H1 (cell line): ENCODE measurements at regions not wholly inside any gene's neighbourhood (a gene's known extent, or its start where the extent isn't known, plus 50 kb on each side); places are given as distances from the start of the nearest gene placed in this dataset.

Source experiments
- CTCF ChIA-PET: fragments of 300-600 bp; sonication (Branson Sonifier 250); formaldehyde crosslinking; loops from one replicate; lab custom pipeline; 2021; ENCODE audit not compliant: partially characterized antibody; lab: Charles Lee
- POLR2A ChIA-PET: fragments of 300-600 bp; sonication (Branson Sonifier 250); formaldehyde crosslinking; loops from one replicate; lab custom pipeline; 2021; ENCODE audit warnings: inconsistent platforms; ENCODE audit not compliant: partially characterized antibody; lab: Charles Lee
- DNase-seq, 2 experiments: peaks; one replicate each; pipeline versions ENCODE4 v3.0.0 to v3.0.0-alpha.2; 2010 to 2022; ENCODE audit warnings: low spot score in 2 of 2, low read depth in 1 of 2, mixed read lengths in 1 of 2
- FAIRE-seq: peaks from 2 replicates; lab custom pipeline; 2011; peaks lifted over from hg19 to GRCh38; lab: Jason Lieb, UNC
- H2AFZ ChIP-seq: 2 replicates; pipeline ENCODE4 v1.8.1; 2012; ENCODE audit warnings: low read length, inconsistent platforms
- H2AK5ac ChIP-seq: 2 replicates; pipeline ENCODE4 v1.6.1; 2013; ENCODE audit warnings: low read depth, low read length
- H2BK120ac ChIP-seq: replicated peaks from 2 replicates; pipeline ENCODE3; 2013; ENCODE audit warnings: low read depth, low read length, inconsistent platforms
- H2BK12ac ChIP-seq: 2 replicates; pipeline ENCODE4 v1.6.1; 2013; ENCODE audit warnings: low read depth, low read length
- H2BK15ac ChIP-seq: 2 replicates; pipeline ENCODE4 v1.6.1; 2013; ENCODE audit warnings: low read length
- H2BK20ac ChIP-seq: 2 replicates; pipeline ENCODE4 v1.6.1; 2013; ENCODE audit warnings: low read length
- H2BK5ac ChIP-seq: 2 replicates; pipeline ENCODE4 v1.6.1; 2013; ENCODE audit warnings: low read depth, low read length
- H3K14ac ChIP-seq: 2 replicates; pipeline ENCODE4 v1.6.1; 2013; ENCODE audit warnings: inconsistent platforms; ENCODE audit not compliant: insufficient read length
- H3K18ac ChIP-seq: 2 replicates; pipeline ENCODE4 v1.6.1; 2013; ENCODE audit warnings: low read length; ENCODE audit errors: extremely low read depth
- H3K23ac ChIP-seq: 2 replicates; pipeline ENCODE4 v1.6.1; 2013; ENCODE audit warnings: inconsistent platforms; ENCODE audit not compliant: insufficient read length
- H3K23me2 ChIP-seq: 2 replicates; pipeline ENCODE4 v1.6.1; 2013; ENCODE audit warnings: low read depth, low read length
- H3K27ac ChIP-seq: 2 replicates; pipeline ENCODE4 v1.6.1; 2011; ENCODE audit warnings: low read depth, low read length, inconsistent platforms
- H3K27me3 ChIP-seq, 4 experiments: replicated peaks in 1 of 4; 1 replicate in 1 of 4; 2 replicates in 3 of 4; pipeline versions ENCODE4 v1.6.1 to v1.8.1; 2011 to 2013; ENCODE audit warnings: low read length in 3 of 4, mild to moderate bottlenecking in 3 of 4, inconsistent platforms in 2 of 4, mixed read lengths in 2 of 4, moderate library complexity in 1 of 4; ENCODE audit not compliant: control insufficient read depth in 3 of 4, insufficient read depth in 3 of 4; ENCODE audit errors: extremely low read depth in 1 of 4
- H3K36me3 ChIP-seq, 4 experiments: 2 replicates each; pipeline versions ENCODE4 v1.6.1 to v1.8.1; 2011 to 2013; ENCODE audit warnings: mild to moderate bottlenecking in 4 of 4, low read length in 3 of 4, moderate library complexity in 2 of 4, control low read depth in 1 of 4, inconsistent platforms in 1 of 4; ENCODE audit not compliant: insufficient read depth in 4 of 4, control insufficient read depth in 2 of 4
- H3K4ac ChIP-seq: replicated peaks from 2 replicates; pipeline ENCODE3; 2013; ENCODE audit warnings: low read length, low read depth, mixed read lengths, inconsistent platforms; ENCODE audit not compliant: insufficient read length
- H3K4me1 ChIP-seq, 4 experiments: replicated peaks in 1 of 4; 1 replicate in 1 of 4; 2 replicates in 3 of 4; pipeline versions ENCODE4 v1.6.1 to v1.8.1; 2011 to 2013; ENCODE audit warnings: low read length in 3 of 4, inconsistent platforms in 2 of 4, mixed read lengths in 1 of 4; ENCODE audit not compliant: insufficient read depth in 4 of 4, control insufficient read depth in 3 of 4
- H3K4me2 ChIP-seq, 2 experiments: 2 replicates each; pipeline versions ENCODE4 v1.6.1 to v1.8.1; 2011 to 2013; ENCODE audit warnings: low read depth in 2 of 2, low read length in 2 of 2, control low read depth in 1 of 2, inconsistent platforms in 1 of 2, mild to moderate bottlenecking in 1 of 2; ENCODE audit not compliant: insufficient read depth in 1 of 2
- H3K4me3 ChIP-seq, 4 experiments: fragments of 200-600, 300-600 bp in 1 of 4; sonication (generic), shearing (Covaris generic), sonication (Bioruptor Twin) in 1 of 4; 2 replicates each; pipeline versions ENCODE4 v1.5.1 to v1.8.1; 2011 to 2016; ENCODE audit warnings: low read length in 4 of 4, low read depth in 3 of 4, control low read depth in 2 of 4, inconsistent platforms in 2 of 4, mild to moderate bottlenecking in 2 of 4, mixed read lengths in 1 of 4, moderate library complexity in 1 of 4; ENCODE audit not compliant: insufficient read depth in 2 of 4; ENCODE audit errors: extremely low read depth in 1 of 4
- H3K56ac ChIP-seq: replicated peaks from 2 replicates; pipeline ENCODE3; 2013; ENCODE audit warnings: low read depth, mild to moderate bottlenecking, mixed read lengths, low read length, inconsistent platforms; ENCODE audit not compliant: insufficient read length
- H3K79me1 ChIP-seq: 2 replicates; pipeline ENCODE4 v1.6.1; 2013; ENCODE audit warnings: low read depth, low read length, control low read depth
- H3K79me2 ChIP-seq, 2 experiments: 2 replicates each; pipeline versions ENCODE4 v1.6.1 to v1.8.1; 2012 to 2013; ENCODE audit warnings: low read length in 2 of 2, mild to moderate bottlenecking in 2 of 2, inconsistent platforms in 1 of 2; ENCODE audit not compliant: insufficient read depth in 2 of 2, control insufficient read depth in 1 of 2
- H3K9ac ChIP-seq, 4 experiments: replicated peaks in 1 of 4; 1 replicate in 1 of 4; 2 replicates in 3 of 4; pipeline versions ENCODE4 v1.6.1 to v1.8.1; 2011 to 2013; ENCODE audit warnings: low read depth in 3 of 4, low read length in 3 of 4, control low read depth in 2 of 4, mild to moderate bottlenecking in 2 of 4, moderate library complexity in 2 of 4, inconsistent platforms in 1 of 4; ENCODE audit errors: extremely low read depth in 1 of 4
- H3K9me3 ChIP-seq, 2 experiments: 2 replicates each; pipeline versions ENCODE4 v1.6.1 to v1.8.1; 2012 to 2013; ENCODE audit warnings: mild to moderate bottlenecking in 2 of 2, moderate library complexity in 2 of 2, control low read depth in 1 of 2, inconsistent platforms in 1 of 2, low read depth in 1 of 2, low read length in 1 of 2, mixed read lengths in 1 of 2; ENCODE audit not compliant: insufficient read depth in 2 of 2
- H4K20me1 ChIP-seq, 2 experiments: replicated peaks in 1 of 2; 2 replicates each; pipeline versions ENCODE3 to v1.8.1; 2011 to 2013; ENCODE audit warnings: inconsistent platforms in 2 of 2, low read length in 2 of 2, mild to moderate bottlenecking in 1 of 2; ENCODE audit not compliant: insufficient read depth in 2 of 2, control insufficient read depth in 1 of 2
- H4K5ac ChIP-seq: 2 replicates; pipeline ENCODE4 v1.6.1; 2013; ENCODE audit warnings: low read length, low read depth, mixed read lengths, inconsistent platforms; ENCODE audit not compliant: insufficient read length
- H4K8ac ChIP-seq: 2 replicates; pipeline ENCODE4 v1.8.0; 2013; ENCODE audit warnings: mild to moderate bottlenecking, moderate library complexity, low read length, inconsistent platforms; ENCODE audit not compliant: insufficient read depth; ENCODE audit errors: extremely low read depth
- H4K91ac ChIP-seq: replicated peaks from 2 replicates; pipeline ENCODE3; 2013; ENCODE audit warnings: low read length, mixed read lengths, inconsistent platforms; ENCODE audit not compliant: insufficient read length
- CHD2 ChIP-seq: IDR thresholded peaks from 2 replicates; pipeline ENCODE4 v1.6.1; 2012; ENCODE audit warnings: low read length, improper control_type of control experiment
- JUN ChIP-seq: IDR thresholded peaks from 2 replicates; pipeline ENCODE4 v1.6.1; 2011; ENCODE audit warnings: low read depth, mild to moderate bottlenecking, improper control_type of control experiment, low read length
- KDM4A ChIP-seq: IDR thresholded peaks from one replicate; pipeline ENCODE4 v1.7.1; 2012; ENCODE audit warnings: low read depth, mild to moderate bottlenecking, moderate library complexity, low read length, inconsistent platforms; ENCODE audit not compliant: severe bottlenecking
- NRF1 ChIP-seq: IDR thresholded peaks from 2 replicates; pipeline ENCODE4 v1.6.1; 2011; ENCODE audit warnings: mild to moderate bottlenecking, low read depth, low read length, improper control_type of control experiment
- POU5F1 ChIP-seq: IDR thresholded peaks from 2 replicates; pipeline ENCODE4 v1.6.1; 2011; ENCODE audit warnings: low read depth, mild to moderate bottlenecking, low read length, moderate library complexity
- YY1 ChIP-seq: IDR thresholded peaks from 2 replicates; pipeline ENCODE4 v1.6.1; 2011; ENCODE audit warnings: low read depth, mild to moderate bottlenecking, low read length
- WGBS, 2 experiments: shearing (Covaris generic) in 1 of 2; methylation state at CpG; one replicate each; pipeline versions ENCODE4 v1.1.6 to v1.1.7; 2013 to 2015; ENCODE audit warnings: low lambda C conversion rate in 2 of 2, mixed read lengths in 2 of 2, inconsistent platforms in 1 of 2, low coverage in 1 of 2, missing lambda C conversion rate in 1 of 2; ENCODE audit not compliant: insufficient replicate concordance in 2 of 2, insufficient coverage in 1 of 2, insufficient read length in 1 of 2; ENCODE audit errors: extremely low coverage in 1 of 2, missing lambda C conversion rate in 1 of 2; 5-methylcytosine and 5-hydroxymethylcytosine counted together

GRCh38 chr10:84907461-84908009 lies 579.1 kb downstream of the CCSER2 start:
- H3K9me3 ChIP-seq: no peaks in the 10 kb centered on the region
- H4K20me1 ChIP-seq: no peaks in the 10 kb centered on the region
- no peak overlapping the region for H4K8ac ChIP-seq
- no peak overlapping the region for H3K56ac ChIP-seq
- H2BK15ac ChIP-seq: no peak overlapping the region
- no peak overlapping the region for H2AK5ac ChIP-seq
- no peak overlapping the region for H3K4me3 ChIP-seq
- no peak overlapping the region for H3K14ac ChIP-seq
- H2BK20ac ChIP-seq: no peak overlapping the region
- no peak overlapping the region for H2BK5ac ChIP-seq
- no peak overlapping the region for H2AFZ ChIP-seq
- H3K4me1 ChIP-seq: no peaks in the 10 kb centered on the region
- no peaks in the 10 kb centered on the region for H3K27me3 ChIP-seq
- no peak overlapping the region for H3K18ac ChIP-seq
- no peak overlapping the region for H3K23ac ChIP-seq
- no peak overlapping the region for H3K9ac ChIP-seq
- WGBS, 2 experiments: 82% methylated on average over 4 of the region's 4 CpGs; no CpG with 5 or more reads in 1 of the 2 experiments
- H2BK12ac ChIP-seq: no peak overlapping the region
- H3K79me1 ChIP-seq: no peaks in the 10 kb centered on the region
- no peak overlapping the region for H4K91ac ChIP-seq
- POLR2A ChIA-PET: no interaction called here
- H4K5ac ChIP-seq: no peak overlapping the region
- no peak overlapping the region for H3K4ac ChIP-seq
- CTCF ChIA-PET: interaction anchor here (0.9 to 3.3 kb wide), 2 partner anchors 14 to 20 kb away, joined by 3 to 11 read pairs; no protein-coding TSS in a partner anchor
- H3K36me3 ChIP-seq: no peaks in the 10 kb centered on the region
- no peak overlapping the region for H2BK120ac ChIP-seq
- no peaks in the 10 kb centered on the region for H3K23me2 ChIP-seq
- no peak for FAIRE-seq
- H3K79me2 ChIP-seq: no peaks in the 10 kb centered on the region
- H3K27ac ChIP-seq: no peak overlapping the region
- DNase-seq: no peak
- H3K4me2 ChIP-seq: no peak overlapping the region
- TF ChIP-seq POU5F1: no peak
- no peak for TF ChIP-seq NRF1
- no peak for TF ChIP-seq YY1
- no peak for TF ChIP-seq JUN
- TF ChIP-seq KDM4A: no peak
- no peak for TF ChIP-seq CHD2
